Testis (tissue), 2 donors: ENCODE measurements at regions not wholly inside any gene's neighbourhood (a gene's known extent, or its start where the extent isn't known, plus 50 kb on each side); places are given as distances from the start of the nearest gene placed in this dataset.

Experiments used
- DNase-seq: peaks from one replicate; pipeline ENCODE4 v3.0.0-alpha.2; 2019
- H3K27ac ChIP-seq, 2 donors: fragments of 200-600 bp; sonication (generic); one replicate each; pipeline ENCODE4 v1.5.1; 2019
- H3K27me3 ChIP-seq: fragments of 200-600 bp; sonication (generic); one replicate; pipeline ENCODE4 v1.5.1; 2019
- H3K36me3 ChIP-seq: fragments of 200-600 bp; sonication (generic); one replicate; pipeline ENCODE4 v1.5.1; 2017; ENCODE audit warnings: low read depth; ENCODE audit errors: missing control alignments
- H3K4me1 ChIP-seq: fragments of 200-600 bp; sonication (generic); one replicate; pipeline ENCODE4 v1.5.1; 2019
- H3K4me3 ChIP-seq, 2 donors: fragments of 200-600 bp; sonication (generic); one replicate each; pipeline ENCODE4 v1.5.1; 2017 to 2019
- H3K9me3 ChIP-seq: fragments of 200-600 bp; sonication (generic); one replicate; pipeline ENCODE4 v1.5.1; 2017
- CTCF ChIP-seq, 3 experiments: fragments of 450-650 bp in 2 of 3; fragments of 200-600 bp in 1 of 3; sonication (generic) in 1 of 3; IDR thresholded peaks; one replicate each; pipeline ENCODE4 v1.5.1; 2016 to 2019; ENCODE audit warnings: antibody characterized with exemption in 3 of 3, mild to moderate bottlenecking in 2 of 3, moderate library complexity in 1 of 3
- POLR2A ChIP-seq: fragments of 450-650 bp; IDR thresholded peaks from one replicate; pipeline ENCODE4 v1.6.1; 2017; ENCODE audit warnings: antibody characterized with exemption, mild to moderate bottlenecking, moderate library complexity
- WGBS, 2 donors: methylation state at CpG; one replicate each; pipeline ENCODE4 v1.1.5; 2018; 5-methylcytosine and 5-hydroxymethylcytosine counted together
- intact Hi-C: fragments of 100-400 bp; cut with DNase I; formaldehyde crosslinking; loops from one replicate; pipeline ENCODE4 v1.15.1; 2023; ENCODE audit warnings: low total_unique reads

GRCh38 chr5:88113429-88113828, 155.2 kb downstream of the TMEM161B start:
- Histone ChIP-seq H3K27me3 (no peaks in the 10 kb centered on the region), H3K36me3 (no peaks in the 10 kb centered on the region), H3K4me3 (no peak overlapping the region), H3K9me3 (no peaks in the 10 kb centered on the region), H3K27ac (no peak overlapping the region), H3K4me1 (no peaks in the 10 kb centered on the region)
- TF ChIP-seq CTCF (IDR thresholded peaks at IDR 0.05) (no peak), POLR2A (no peak)
- intact Hi-C loops, result no loop called here
- no peak for DNase-seq
- WGBS, 2 donors, result 74 to 81% methylated on average over 1 of the region's 1 CpG

DNA sequence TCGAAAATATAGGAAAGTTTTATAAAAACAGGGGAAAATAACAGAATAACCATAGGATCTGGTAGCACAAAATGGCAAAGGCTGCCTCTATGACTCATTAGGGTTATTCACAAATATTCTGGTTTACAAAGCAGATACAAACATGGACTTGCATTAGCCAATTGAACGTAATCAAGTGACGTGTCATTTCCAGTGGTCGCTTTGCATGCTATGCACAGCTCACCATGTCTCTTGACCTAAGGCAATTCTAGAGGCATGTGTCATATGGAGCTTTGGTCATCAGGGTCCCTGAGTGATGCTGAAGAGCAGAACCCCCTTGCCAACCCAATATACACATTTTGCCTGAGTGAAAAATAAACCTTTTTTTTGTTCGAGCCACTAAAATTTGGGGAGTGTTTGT, 158.8 kb downstream of the TMEM161B start:
- Histone ChIP-seq H3K27me3 (no peaks in the 10 kb centered on the region), H3K9me3 (no peaks in the 10 kb centered on the region), H3K4me3 (no peak overlapping the region), H3K27ac (no peak overlapping the region), H3K4me1 (no peaks in the 10 kb centered on the region), H3K36me3 (no peaks in the 10 kb centered on the region)
- no peak for DNase-seq
- intact Hi-C loops, result no loop called here
- TF ChIP-seq CTCF (IDR thresholded peaks at IDR 0.05) (no peak), POLR2A (no peak)
- 89 to 90% methylated on average over 5 of the region's 5 CpGs for WGBS, 2 donors

GRCh38 chr5:88108490-88109279, 160.0 kb downstream of the TMEM161B start:
- Histone ChIP-seq H3K27ac (no peak overlapping the region), H3K27me3 (no peaks in the 10 kb centered on the region), H3K36me3 (no peaks in the 10 kb centered on the region), H3K9me3 (no peaks in the 10 kb centered on the region), H3K4me1 (no peaks in the 10 kb centered on the region), H3K4me3 (no peak overlapping the region)
- DNase-seq, result no peak
- intact Hi-C loops, result no loop called here
- TF ChIP-seq CTCF (IDR thresholded peaks at IDR 0.05) (no peak), POLR2A (no peak)
- WGBS, 2 donors, result 59 to 62% methylated on average over 8 of the region's 8 CpGs

- Histone ChIP-seq H3K27ac (no peak overlapping the region), H3K4me1 (no peaks in the 10 kb centered on the region), H3K36me3 (no peaks in the 10 kb centered on the region), H3K4me3 (no peak overlapping the region), H3K27me3 (no peaks in the 10 kb centered on the region), H3K9me3 (no peaks in the 10 kb centered on the region)
- WGBS, 2 donors, result 58 to 60% methylated on average over 2 of the region's 2 CpGs
- TF ChIP-seq POLR2A (no peak), CTCF (IDR thresholded peaks at IDR 0.05) (no peak)
- DNase-seq, result no peak
- intact Hi-C loops, result no loop called here
Observed at GRCh38 chr5:88094906-88095496, 173.6 kb downstream of the TMEM161B start.

GRCh38 chr5:88094403-88094802, 174.2 kb downstream of the TMEM161B start:
- TF ChIP-seq CTCF (IDR thresholded peaks at IDR 0.05) (no peak), POLR2A (no peak)
- Histone ChIP-seq H3K4me1 (no peaks in the 10 kb centered on the region), H3K27me3 (no peaks in the 10 kb centered on the region), H3K27ac (no peak overlapping the region), H3K4me3 (no peak overlapping the region), H3K9me3 (no peaks in the 10 kb centered on the region), H3K36me3 (no peaks in the 10 kb centered on the region)
- DNase-seq, result no peak
- WGBS, 2 donors, result 51 to 83% methylated on average over 3 of the region's 3 CpGs
- intact Hi-C loops, result no loop called here
